ENCODE measurements at regions not wholly inside any gene's neighbourhood (a gene's known extent, or its start where the extent isn't known, plus 50 kb on each side); places are given as distances from the start of the nearest gene placed in this dataset.

- TF ChIP-seq POLR2A (IDR thresholded peaks at IDR 0.05) (no peak), CTCF (IDR thresholded peaks at IDR 0.05) (no peak), POLR2AphosphoS5 (IDR thresholded peaks at IDR 0.05; ENCODE audit: insufficient read depth in 1 of 2, low read depth in 1 of 2) (no peak)
Measured at GRCh38 chr17:12478311-12478710, 187.4 kb upstream of the MYOCD start.
